ENCODE measurements at regions not wholly inside any gene's neighbourhood (a gene's known extent, or its start where the extent isn't known, plus 50 kb on each side); places are given as distances from the start of the nearest gene placed in this dataset.

- TF ChIP-seq POLR2AphosphoS5 (IDR thresholded peaks at IDR 0.05; ENCODE audit: insufficient read depth in 1 of 2, low read depth in 1 of 2) (no peak), CTCF (IDR thresholded peaks at IDR 0.05) (no peak), POLR2A (IDR thresholded peaks at IDR 0.05) (no peak)
Measured at GRCh38 chr10:56258378-56258777, 102.7 kb downstream of the ZWINT start.

Measured in vagina (tissue), 2 donors.